ENCODE measurements at regions not wholly inside any gene's neighbourhood (a gene's known extent, or its start where the extent isn't known, plus 50 kb on each side); places are given as distances from the start of the nearest gene placed in this dataset.

- Histone ChIP-seq H3K9me3 (replicated peaks; ENCODE audit: control insufficient read depth, insufficient read depth, low read length) (no peaks in the 10 kb centered on the region), H3K4me3 (replicated peaks in 1 of 3; ENCODE audit: insufficient read depth in 1 of 3, low read depth in 1 of 3, low read length in 3 of 3) (no peak overlapping the region), H3K4me1 (ENCODE audit: control insufficient read depth, extremely low read depth, insufficient read depth, low read length) (no peaks in the 10 kb centered on the region), H3K4me2 (ENCODE audit: insufficient read depth, low read length) (no peak overlapping the region), H3K36me3 (ENCODE audit: control insufficient read depth in 2 of 2, extremely low read depth in 1 of 2, insufficient read depth in 2 of 2, low read length in 2 of 2) (no peaks in the 10 kb centered on the region), H3K27me3 (ENCODE audit: control insufficient read depth in 2 of 2, insufficient read depth in 2 of 2, low read length in 2 of 2) (no peaks in the 10 kb centered on the region), H3K27ac (ENCODE audit: insufficient read depth, low read depth, low read length) (no peak overlapping the region), H4K20me1 (replicated peaks; ENCODE audit: control insufficient read depth, extremely low read depth, insufficient read depth, low read length) (no peaks in the 10 kb centered on the region), H3K79me2 (ENCODE audit: control insufficient read depth, insufficient read depth, low read length) (no peaks in the 10 kb centered on the region), H2AFZ (ENCODE audit: low read depth, low read length) (no peak overlapping the region), H3K9ac (replicated peaks; ENCODE audit: extremely low read depth, insufficient read depth, low read length) (no peak overlapping the region), H3K9me1 (replicated peaks; ENCODE audit: control insufficient read depth, extremely low read depth, insufficient read depth, low read length) (no peaks in the 10 kb centered on the region)
- intact Hi-C loops (cut with micrococcal nuclease) (no loop called here), dilution Hi-C loops (cut with MboI; ENCODE audit: extremely low pct_ligation_motif_present, low sequenced_read_pairs) (no loop called here)
- ChIA-PET POLR2A (no interaction called here), CTCF (no interaction called here)
- FAIRE-seq (no peak), DNase-seq (ENCODE audit: low read depth, low spot score) (no peak)
- no TSS peak for BruUV-seq (replicated peaks)
- TF ChIP-seq, protein P1, sequence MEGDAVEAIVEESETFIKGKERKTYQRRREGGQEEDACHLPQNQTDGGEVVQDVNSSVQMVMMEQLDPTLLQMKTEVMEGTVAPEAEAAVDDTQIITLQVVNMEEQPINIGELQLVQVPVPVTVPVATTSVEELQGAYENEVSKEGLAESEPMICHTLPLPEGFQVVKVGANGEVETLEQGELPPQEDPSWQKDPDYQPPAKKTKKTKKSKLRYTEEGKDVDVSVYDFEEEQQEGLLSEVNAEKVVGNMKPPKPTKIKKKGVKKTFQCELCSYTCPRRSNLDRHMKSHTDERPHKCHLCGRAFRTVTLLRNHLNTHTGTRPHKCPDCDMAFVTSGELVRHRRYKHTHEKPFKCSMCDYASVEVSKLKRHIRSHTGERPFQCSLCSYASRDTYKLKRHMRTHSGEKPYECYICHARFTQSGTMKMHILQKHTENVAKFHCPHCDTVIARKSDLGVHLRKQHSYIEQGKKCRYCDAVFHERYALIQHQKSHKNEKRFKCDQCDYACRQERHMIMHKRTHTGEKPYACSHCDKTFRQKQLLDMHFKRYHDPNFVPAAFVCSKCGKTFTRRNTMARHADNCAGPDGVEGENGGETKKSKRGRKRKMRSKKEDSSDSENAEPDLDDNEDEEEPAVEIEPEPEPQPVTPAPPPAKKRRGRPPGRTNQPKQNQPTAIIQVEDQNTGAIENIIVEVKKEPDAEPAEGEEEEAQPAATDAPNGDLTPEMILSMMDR (IDR thresholded peaks at IDR 0.05; ENCODE audit: extremely low read depth in 1 of 2, insufficient read depth in 1 of 2, low read depth in 1 of 2, low read length in 2 of 2), result no peak
- TF ChIP-seq JUN (IDR thresholded peaks at IDR 0.05; ENCODE audit: borderline replicate concordance, insufficient read depth, insufficient read length, low read depth) (no peak), POLR2AphosphoS5 (IDR thresholded peaks at IDR 0.05; ENCODE audit: insufficient read depth, low read depth, low read length) (no peak), EZH2 (IDR thresholded peaks at IDR 0.05; ENCODE audit: borderline replicate concordance, low read depth, low read length, severe bottlenecking) (no peak), POLR2A (IDR thresholded peaks at IDR 0.05; ENCODE audit: low read depth, low read length) (no peak), MYC (IDR thresholded peaks at IDR 0.05; ENCODE audit: low read depth, low read length) (no peak), FOS (IDR thresholded peaks at IDR 0.05; ENCODE audit: borderline replicate concordance, insufficient read depth, low read length) (no peak), GATA2 (IDR thresholded peaks at IDR 0.05; ENCODE audit: insufficient read depth, insufficient read length, low read depth, low read length) (no peak)
- TF ChIP-seq, protein P2, sequence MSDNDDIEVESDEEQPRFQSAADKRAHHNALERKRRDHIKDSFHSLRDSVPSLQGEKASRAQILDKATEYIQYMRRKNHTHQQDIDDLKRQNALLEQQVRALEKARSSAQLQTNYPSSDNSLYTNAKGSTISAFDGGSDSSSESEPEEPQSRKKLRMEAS (IDR thresholded peaks at IDR 0.05; ENCODE audit: insufficient read depth, insufficient read length), result no peak
Measured at GRCh38 chr5:8714198-8714597, 831.7 kb downstream of the SEMA5A start.

Data from endothelial cell of umbilical vein (primary cell).